ENCODE measurements at regions not wholly inside any gene's neighbourhood (a gene's known extent, or its start where the extent isn't known, plus 50 kb on each side); places are given as distances from the start of the nearest gene placed in this dataset.

DNA sequence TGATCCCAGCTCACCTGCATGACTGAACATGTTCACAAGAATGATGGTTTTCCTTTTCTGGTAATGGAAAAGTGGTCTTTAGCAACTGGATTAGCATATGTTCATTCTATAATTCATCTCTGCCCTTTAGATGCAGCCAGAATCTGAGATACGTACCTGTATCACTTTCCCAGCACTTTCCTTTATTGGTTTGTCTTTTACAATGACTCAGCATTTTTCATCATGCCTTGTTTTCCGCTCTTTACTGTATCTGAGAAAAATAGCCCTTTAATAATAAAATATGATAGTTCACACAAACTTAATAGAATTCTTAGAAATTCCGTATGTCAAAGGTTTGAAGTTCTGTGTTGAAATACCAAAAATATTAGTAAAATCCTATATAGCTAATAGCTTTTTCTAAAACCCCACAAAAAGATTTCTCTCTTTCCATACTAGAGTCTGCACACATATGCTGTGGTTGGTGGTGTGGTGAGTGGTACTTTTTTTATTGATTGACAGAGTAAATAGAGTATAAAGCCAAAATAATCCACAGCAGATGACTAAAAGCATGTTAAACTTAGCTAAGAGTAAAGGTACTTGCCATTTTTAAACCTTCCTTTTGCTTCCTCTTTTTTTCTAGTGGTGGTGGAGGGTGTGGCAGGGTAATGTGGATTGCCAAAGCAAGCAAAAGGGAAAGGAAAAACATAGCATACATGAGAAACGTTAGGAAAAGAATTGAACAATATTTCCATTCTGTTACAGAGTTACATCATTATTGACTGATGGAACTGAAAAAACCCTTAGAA, 328.9 kb upstream of the RBMS3 start:
- Histone ChIP-seq H3K79me2 (ENCODE audit: low read length) (no peaks in the 10 kb centered on the region), H3K4me3 (ENCODE audit: low read length) (no peak overlapping the region), H3K9me2 (replicated peaks; ENCODE audit: insufficient read depth, low read length) (no peaks in the 10 kb centered on the region), H3K9ac (ENCODE audit: low read length) (no peak overlapping the region), H3K4me2 (ENCODE audit: low read depth, low read length) (no peak overlapping the region), H3K36me3 (replicated peaks; ENCODE audit: insufficient read depth, low read length) (no peaks in the 10 kb centered on the region), H3K27me3 (replicated peaks; ENCODE audit: insufficient read depth, low read length) (0 out of 2 replicates have a peak, but pooled peaks cover 12% of the 10 kb centered on the region), H3K27ac (ENCODE audit: low read length) (no peak overlapping the region), H3K9me3 (replicated peaks; ENCODE audit: insufficient read depth, low read length) (no peaks in the 10 kb centered on the region), H3K4me1 (ENCODE audit: low read length) (no peaks in the 10 kb centered on the region), H3F3A (ENCODE audit: insufficient read depth, low read length) (no peaks in the 10 kb centered on the region), H2AFZ (ENCODE audit: low read length) (no peak overlapping the region), H4K20me1 (ENCODE audit: insufficient read depth, low read length) (no peaks in the 10 kb centered on the region)
- no peak for DNase-seq
- TF ChIP-seq CTCF (IDR thresholded peaks at IDR 0.05; ENCODE audit: low read length) (no peak), EZH2 (optimal IDR thresholded peaks at IDR 0.05; ENCODE audit: low read depth, low read length) (no peak)

GRCh38 chr3:28958656-28959055, 322.2 kb upstream of the RBMS3 start:
- Histone ChIP-seq H3K4me2 (ENCODE audit: low read depth, low read length) (no peak overlapping the region), H3K79me2 (ENCODE audit: low read length) (no peaks in the 10 kb centered on the region), H3K27me3 (replicated peaks; ENCODE audit: insufficient read depth, low read length) (no peaks in the 10 kb centered on the region), H3K4me1 (ENCODE audit: low read length) (no peaks in the 10 kb centered on the region), H4K20me1 (ENCODE audit: insufficient read depth, low read length) (no peaks in the 10 kb centered on the region), H3K27ac (ENCODE audit: low read length) (no peak overlapping the region), H3F3A (ENCODE audit: insufficient read depth, low read length) (no peaks in the 10 kb centered on the region), H2AFZ (ENCODE audit: low read length) (no peak overlapping the region), H3K9ac (ENCODE audit: low read length) (no peak overlapping the region), H3K9me3 (replicated peaks; ENCODE audit: insufficient read depth, low read length) (no peaks in the 10 kb centered on the region), H3K4me3 (ENCODE audit: low read length) (no peak overlapping the region), H3K9me2 (replicated peaks; ENCODE audit: insufficient read depth, low read length) (no peaks in the 10 kb centered on the region), H3K36me3 (replicated peaks; ENCODE audit: insufficient read depth, low read length) (no peaks in the 10 kb centered on the region)
- TF ChIP-seq CTCF (IDR thresholded peaks at IDR 0.05; ENCODE audit: low read length) (no peak), EZH2 (optimal IDR thresholded peaks at IDR 0.05; ENCODE audit: low read depth, low read length) (no peak), EZH2phosphoT487 (IDR thresholded peaks at IDR 0.05; ENCODE audit: low read length) (no peak)
- DNase-seq, result no peak

GRCh38 chr3:28971156-28971555, 309.7 kb upstream of the RBMS3 start:
- TF ChIP-seq EZH2 (optimal IDR thresholded peaks at IDR 0.05; ENCODE audit: low read depth, low read length), result no peak
- no peak for TF ChIP-seq CTCF (IDR thresholded peaks at IDR 0.05; ENCODE audit: low read length)
- TF ChIP-seq EZH2phosphoT487 (IDR thresholded peaks at IDR 0.05; ENCODE audit: low read length), result no peak
- no peak overlapping the region for H3K9ac ChIP-seq (ENCODE audit: low read length)
- H3K9me3 ChIP-seq (replicated peaks; ENCODE audit: insufficient read depth, low read length), result no peaks in the 10 kb centered on the region

More at GRCh38 chr3:28971156-28971555, 309.7 kb upstream of the RBMS3 start:
- no peak overlapping the region for H3K27ac ChIP-seq (ENCODE audit: low read length)
- no peaks in the 10 kb centered on the region for H3K79me2 ChIP-seq (ENCODE audit: low read length)
- H4K20me1 ChIP-seq (ENCODE audit: insufficient read depth, low read length), result no peaks in the 10 kb centered on the region
- H3F3A ChIP-seq (ENCODE audit: insufficient read depth, low read length), result no peaks in the 10 kb centered on the region
- H3K4me3 ChIP-seq (ENCODE audit: low read length), result no peak overlapping the region
- H3K4me2 ChIP-seq (ENCODE audit: low read depth, low read length), result no peak overlapping the region
- H3K27me3 ChIP-seq (replicated peaks; ENCODE audit: insufficient read depth, low read length), result no peaks in the 10 kb centered on the region
- H3K9me2 ChIP-seq (replicated peaks; ENCODE audit: insufficient read depth, low read length), result no peaks in the 10 kb centered on the region
- no peak overlapping the region for H2AFZ ChIP-seq (ENCODE audit: low read length)
- no peaks in the 10 kb centered on the region for H3K36me3 ChIP-seq (replicated peaks; ENCODE audit: insufficient read depth, low read length)
- DNase-seq, result no peak
- no peaks in the 10 kb centered on the region for H3K4me1 ChIP-seq (ENCODE audit: low read length)

All from MM.1S (cell line).